ENCODE measurements at regions not wholly inside any gene's neighbourhood (a gene's known extent, or its start where the extent isn't known, plus 50 kb on each side); places are given as distances from the start of the nearest gene placed in this dataset.

GRCh38 chr12:58174316-58174715 lies 232.9 kb downstream of the ATP23 start:
- no peak overlapping the region for H3K4me3 ChIP-seq (ENCODE audit: control insufficient read depth, low read depth, low read length)
- no peak for DNase-seq (ENCODE audit: low read depth)
- TF ChIP-seq CTCF (conservative IDR thresholded peaks at IDR 0.05; ENCODE audit: control insufficient read depth, insufficient read depth, low read depth, low read length) = no peak

- DNase-seq (ENCODE audit: low read depth) = peak; percentile 40
- no peak overlapping the region for H3K4me3 ChIP-seq (ENCODE audit: control insufficient read depth, low read depth, low read length)
- TF ChIP-seq CTCF (conservative IDR thresholded peaks at IDR 0.05; ENCODE audit: control insufficient read depth, insufficient read depth, low read depth, low read length) = peak; percentile 44
Observed at GRCh38 chr12:58176296-58176869, 235.0 kb downstream of the ATP23 start.

- no peak for TF ChIP-seq CTCF (conservative IDR thresholded peaks at IDR 0.05; ENCODE audit: control insufficient read depth, insufficient read depth, low read depth, low read length)
- H3K4me3 ChIP-seq (ENCODE audit: control insufficient read depth, low read depth, low read length) = no peak overlapping the region
- no peak for DNase-seq (ENCODE audit: low read depth)
Observed at GRCh38 chr12:58177366-58177765, 236.0 kb downstream of the ATP23 start.

GRCh38 chr12:58184212-58184611 lies 242.8 kb downstream of the ATP23 start:
- no peak overlapping the region for H3K4me3 ChIP-seq (ENCODE audit: control insufficient read depth, low read depth, low read length)
- TF ChIP-seq CTCF (conservative IDR thresholded peaks at IDR 0.05; ENCODE audit: control insufficient read depth, insufficient read depth, low read depth, low read length) = no peak
- DNase-seq (ENCODE audit: low read depth) = no peak

- no peak overlapping the region for H3K4me3 ChIP-seq (ENCODE audit: control insufficient read depth, low read depth, low read length)
- DNase-seq (ENCODE audit: low read depth) = no peak
- TF ChIP-seq CTCF (conservative IDR thresholded peaks at IDR 0.05; ENCODE audit: control insufficient read depth, insufficient read depth, low read depth, low read length) = no peak
Observed at GRCh38 chr12:58186401-58186800, 245.0 kb downstream of the ATP23 start.

GRCh38 chr12:58186914-58187313 lies 245.5 kb downstream of the ATP23 start:
- no peak for TF ChIP-seq CTCF (conservative IDR thresholded peaks at IDR 0.05; ENCODE audit: control insufficient read depth, insufficient read depth, low read depth, low read length)
- DNase-seq (ENCODE audit: low read depth) = no peak
- H3K4me3 ChIP-seq (ENCODE audit: control insufficient read depth, low read depth, low read length) = no peak overlapping the region

GRCh38 chr12:58189030-58189429 lies 247.7 kb downstream of the ATP23 start:
- no peak for DNase-seq (ENCODE audit: low read depth)
- no peak overlapping the region for H3K4me3 ChIP-seq (ENCODE audit: control insufficient read depth, low read depth, low read length)
- no peak for TF ChIP-seq CTCF (conservative IDR thresholded peaks at IDR 0.05; ENCODE audit: control insufficient read depth, insufficient read depth, low read depth, low read length)

Data from fibroblast of mammary gland (primary cell).